Fibroblast of villous mesenchyme (primary cell): ENCODE measurements at regions not wholly inside any gene's neighbourhood (a gene's known extent, or its start where the extent isn't known, plus 50 kb on each side); places are given as distances from the start of the nearest gene placed in this dataset.
A peak's percentile ranks its signal among the peaks of the same experiment; 100 is the strongest.

ENCODE experiments used
- DNase-seq: peaks from one replicate; pipeline ENCODE4 v3.0.0-alpha.2; 2010; ENCODE audit warnings: low read depth
- H3K4me3 ChIP-seq: 2 replicates; pipeline ENCODE4 v1.5.1; 2011; ENCODE audit warnings: low read depth, mild to moderate bottlenecking, low read length
- TF ChIP-seq, protein P1 (sequence below): IDR thresholded peaks from 2 replicates; pipeline ENCODE4 v1.5.1; 2012; ENCODE audit warnings: low read depth, mild to moderate bottlenecking, low read length; ENCODE audit not compliant: insufficient read depth

GRCh38 chr4:106502106-106502699, 133.6 kb upstream of the GIMD1 start:
- no peak overlapping the region for H3K4me3 ChIP-seq
- peak; percentile 60 for DNase-seq
- TF ChIP-seq, protein P1, sequence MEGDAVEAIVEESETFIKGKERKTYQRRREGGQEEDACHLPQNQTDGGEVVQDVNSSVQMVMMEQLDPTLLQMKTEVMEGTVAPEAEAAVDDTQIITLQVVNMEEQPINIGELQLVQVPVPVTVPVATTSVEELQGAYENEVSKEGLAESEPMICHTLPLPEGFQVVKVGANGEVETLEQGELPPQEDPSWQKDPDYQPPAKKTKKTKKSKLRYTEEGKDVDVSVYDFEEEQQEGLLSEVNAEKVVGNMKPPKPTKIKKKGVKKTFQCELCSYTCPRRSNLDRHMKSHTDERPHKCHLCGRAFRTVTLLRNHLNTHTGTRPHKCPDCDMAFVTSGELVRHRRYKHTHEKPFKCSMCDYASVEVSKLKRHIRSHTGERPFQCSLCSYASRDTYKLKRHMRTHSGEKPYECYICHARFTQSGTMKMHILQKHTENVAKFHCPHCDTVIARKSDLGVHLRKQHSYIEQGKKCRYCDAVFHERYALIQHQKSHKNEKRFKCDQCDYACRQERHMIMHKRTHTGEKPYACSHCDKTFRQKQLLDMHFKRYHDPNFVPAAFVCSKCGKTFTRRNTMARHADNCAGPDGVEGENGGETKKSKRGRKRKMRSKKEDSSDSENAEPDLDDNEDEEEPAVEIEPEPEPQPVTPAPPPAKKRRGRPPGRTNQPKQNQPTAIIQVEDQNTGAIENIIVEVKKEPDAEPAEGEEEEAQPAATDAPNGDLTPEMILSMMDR: peak; percentile 71

DNA sequence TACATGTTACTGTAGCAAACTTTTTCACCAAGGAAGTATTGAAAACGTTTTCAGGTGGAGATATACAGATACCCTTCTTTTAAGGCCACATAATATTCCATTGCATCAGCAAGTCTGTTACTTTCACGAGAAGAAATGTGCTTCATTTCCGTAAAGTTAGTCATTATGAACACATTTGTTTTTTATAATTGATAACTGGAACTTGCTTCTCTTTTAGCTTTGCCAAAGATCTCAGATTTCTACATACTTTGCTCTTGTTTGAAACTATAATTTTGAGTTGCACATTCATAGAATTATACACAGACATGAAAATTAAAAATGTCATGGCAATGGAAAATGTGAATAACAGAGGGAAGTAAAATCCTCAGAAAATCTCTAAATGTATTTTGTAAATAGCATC, 128.7 kb upstream of the GIMD1 start:
- TF ChIP-seq, protein P1: no peak

GRCh38 chr4:106496061-106496460, 127.5 kb upstream of the GIMD1 start:
- no peak overlapping the region for H3K4me3 ChIP-seq
- no peak for DNase-seq
- TF ChIP-seq, protein P1: no peak

More for the DNA sequence above, 128.7 kb upstream of the GIMD1 start:
- H3K4me3 ChIP-seq: no peak overlapping the region
- no peak for DNase-seq

- DNase-seq: peak; percentile 94
- H3K4me3 ChIP-seq: no peak overlapping the region
- TF ChIP-seq, protein P1: no peak
Measured at GRCh38 chr4:106495476-106495875, 126.9 kb upstream of the GIMD1 start.

DNA sequence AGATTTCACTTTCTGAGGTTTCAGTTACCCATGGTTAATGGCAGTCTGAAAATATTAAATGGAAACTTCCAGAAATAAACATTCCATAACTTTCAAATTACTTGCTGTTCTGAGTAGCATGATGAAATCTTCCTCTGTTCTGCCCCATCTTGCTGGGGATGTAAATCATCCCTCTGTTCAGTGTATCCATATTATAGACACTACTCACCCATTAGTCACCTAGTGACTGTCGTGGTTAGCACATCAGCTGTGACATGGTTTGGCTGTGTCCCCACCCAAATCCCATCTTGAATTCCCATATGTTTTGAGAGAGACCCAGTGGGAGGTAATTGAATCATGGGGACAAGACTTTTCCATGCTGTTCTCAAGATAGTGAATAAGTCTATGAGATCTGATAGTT, 125.5 kb upstream of the GIMD1 start:
- TF ChIP-seq, protein P1: no peak
- peak; percentile 21 for DNase-seq
- no peak overlapping the region for H3K4me3 ChIP-seq

DNA sequence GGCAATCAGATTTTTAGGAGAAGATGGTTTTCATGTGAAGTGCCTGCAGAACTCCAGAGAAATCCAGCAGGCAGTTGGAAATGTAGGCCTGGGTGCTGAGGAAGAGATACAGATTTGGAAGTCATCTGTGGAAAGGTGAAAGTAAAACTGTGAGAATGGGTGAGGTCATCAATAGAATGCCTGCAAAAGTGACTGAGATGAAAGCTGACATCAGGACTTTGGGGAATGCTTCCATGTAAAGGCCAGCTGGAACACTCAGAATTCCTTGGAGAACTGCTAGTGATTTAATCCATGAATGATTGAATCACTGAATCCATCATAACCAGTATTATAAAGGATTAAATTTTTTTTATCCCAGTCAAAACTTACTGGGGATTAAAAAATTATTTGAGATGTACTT, 124.5 kb upstream of the GIMD1 start:
- TF ChIP-seq, protein P1: no peak
- no peak overlapping the region for H3K4me3 ChIP-seq
- DNase-seq: no peak

DNA sequence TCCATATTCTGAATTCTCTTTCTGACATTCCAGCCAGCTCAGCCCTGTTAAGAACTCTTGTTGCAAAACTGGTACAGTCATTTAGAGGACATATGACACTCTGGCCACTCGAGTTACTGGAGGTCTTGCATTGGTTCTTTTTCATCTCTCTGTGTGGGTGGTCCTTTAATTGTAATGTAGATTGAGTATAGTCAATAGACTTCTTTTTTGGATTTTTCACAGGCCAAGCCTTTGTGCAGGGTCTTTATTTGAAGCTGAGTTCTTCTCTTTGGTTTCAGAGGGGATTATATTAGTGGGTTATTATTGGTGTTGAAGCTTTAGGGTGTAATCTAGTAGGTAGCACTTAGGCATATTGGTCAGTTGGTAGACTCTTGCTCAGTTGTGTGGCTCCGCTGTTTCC, 118.0 kb upstream of the GIMD1 start:
- TF ChIP-seq, protein P1: no peak
- DNase-seq: no peak

More for the DNA sequence above, 118.0 kb upstream of the GIMD1 start:
- H3K4me3 ChIP-seq: no peak overlapping the region
